ENCODE measurements at regions not wholly inside any gene's neighbourhood (a gene's known extent, or its start where the extent isn't known, plus 50 kb on each side); places are given as distances from the start of the nearest gene placed in this dataset.

GRCh38 chr9:82466616-82467260, 478.2 kb downstream of the SPATA31D1 start:
- DNase-seq (ENCODE audit: low spot score) = no peak
- in situ Hi-C loops (cut with MboI; ENCODE audit: low pct_unique_long_range_greater_than_20kb, low sequenced_read_pairs, unreplicated experiment) = no loop called here
- no peak for TF ChIP-seq CTCF (IDR thresholded peaks at IDR 0.05; ENCODE audit: extremely low read depth, insufficient read depth, missing control alignments)

- no peak for DNase-seq (ENCODE audit: low spot score)
- in situ Hi-C loops (cut with MboI; ENCODE audit: low pct_unique_long_range_greater_than_20kb, low sequenced_read_pairs, unreplicated experiment) = no loop called here
- TF ChIP-seq CTCF (IDR thresholded peaks at IDR 0.05; ENCODE audit: extremely low read depth, insufficient read depth, missing control alignments) = no peak
Observed at GRCh38 chr9:82467436-82467835, 478.9 kb downstream of the SPATA31D1 start.

- in situ Hi-C loops (cut with MboI; ENCODE audit: low pct_unique_long_range_greater_than_20kb, low sequenced_read_pairs, unreplicated experiment) = no loop called here
- no peak for DNase-seq (ENCODE audit: low spot score)
- TF ChIP-seq CTCF (IDR thresholded peaks at IDR 0.05; ENCODE audit: extremely low read depth, insufficient read depth, missing control alignments) = no peak
Observed at GRCh38 chr9:82474235-82474634, 485.7 kb downstream of the SPATA31D1 start.

- no peak for DNase-seq (ENCODE audit: low spot score)
- in situ Hi-C loops (cut with MboI; ENCODE audit: low pct_unique_long_range_greater_than_20kb, low sequenced_read_pairs, unreplicated experiment) = no loop called here
Observed at GRCh38 chr9:82475584-82476301, 487.2 kb downstream of the SPATA31D1 start.

GRCh38 chr9:82480921-82481320, 492.3 kb downstream of the SPATA31D1 start:
- no peak for TF ChIP-seq CTCF (IDR thresholded peaks at IDR 0.05; ENCODE audit: extremely low read depth, insufficient read depth, missing control alignments)
- DNase-seq (ENCODE audit: low spot score) = no peak
- in situ Hi-C loops (cut with MboI; ENCODE audit: low pct_unique_long_range_greater_than_20kb, low sequenced_read_pairs, unreplicated experiment) = no loop called here

More at GRCh38 chr9:82475584-82476301, 487.2 kb downstream of the SPATA31D1 start:
- no peak for TF ChIP-seq CTCF (IDR thresholded peaks at IDR 0.05; ENCODE audit: extremely low read depth, insufficient read depth, missing control alignments)

GRCh38 chr9:82487935-82488312, 499.4 kb downstream of the SPATA31D1 start:
- DNase-seq (ENCODE audit: low spot score) = no peak
- in situ Hi-C loops (cut with MboI; ENCODE audit: low pct_unique_long_range_greater_than_20kb, low sequenced_read_pairs, unreplicated experiment) = no loop called here
- no peak for TF ChIP-seq CTCF (IDR thresholded peaks at IDR 0.05; ENCODE audit: extremely low read depth, insufficient read depth, missing control alignments)

Measured in GM13977 (cell line).